Ovary (tissue), 3 donors: ENCODE measurements at regions not wholly inside any gene's neighbourhood (a gene's known extent, or its start where the extent isn't known, plus 50 kb on each side); places are given as distances from the start of the nearest gene placed in this dataset.

Experiments
- CTCF ChIP-seq, 3 donors: fragments of 450-650 bp in 2 of 3; fragments of 200-600 bp in 1 of 3; IDR thresholded peaks; one replicate each; pipeline versions ENCODE4 v1.5.1 to v1.8.0; 2016 to 2022; ENCODE audit warnings: antibody characterized with exemption in 3 of 3, mild to moderate bottlenecking in 1 of 3
- EP300 ChIP-seq: sonication (generic); formaldehyde crosslinking; IDR thresholded peaks from one replicate; pipeline ENCODE4 v1.6.1; 2017; ENCODE audit warnings: antibody characterized with exemption
- donor health status: DM: no; HTN: no; CAD: no.

- TF ChIP-seq CTCF (IDR thresholded peaks at IDR 0.05) (no peak), EP300 (no peak)
These were observed 92.1 kb upstream of the POU3F1 start for GRCh38 chr1:38138498-38139233.
